Esophagus squamous epithelium (tissue), 4 donors: ENCODE measurements at regions not wholly inside any gene's neighbourhood (a gene's known extent, or its start where the extent isn't known, plus 50 kb on each side); places are given as distances from the start of the nearest gene placed in this dataset.

ENCODE experiments used
- CTCF ChIP-seq, 6 experiments: fragments of 450-650 bp in 4 of 6; fragments of 200-600 bp in 2 of 6; sonication (generic) in 2 of 6; IDR thresholded peaks; one replicate each; pipeline ENCODE4 v1.5.1; 2016 to 2019; ENCODE audit warnings: antibody characterized with exemption in 6 of 6, mild to moderate bottlenecking in 4 of 6, moderate library complexity in 4 of 6
- POLR2A ChIP-seq, 4 donors: fragments of 450-650 bp; IDR thresholded peaks; one replicate each; pipeline ENCODE4 v1.6.1; 2017; ENCODE audit warnings: antibody characterized with exemption in 4 of 4, mild to moderate bottlenecking in 4 of 4, moderate library complexity in 3 of 4

- TF ChIP-seq CTCF (IDR thresholded peaks at IDR 0.05) (no peak), POLR2A (IDR thresholded peaks at IDR 0.05) (no peak)
Observed at GRCh38 chr2:84129018-84129417, 330.1 kb downstream of the SUCLG1 start.
